GM12878 (cell line): ENCODE measurements at regions not wholly inside any gene's neighbourhood (a gene's known extent, or its start where the extent isn't known, plus 50 kb on each side); places are given as distances from the start of the nearest gene placed in this dataset.
"Not testable (repeated sequence)": the region's sequence is repeated elsewhere in the genome, so short reads cannot be mapped to it uniquely, and the experiment has no call there.

Experiments used
- ATAC-seq: fragments of 200-7000 bp; cut with Tn5 transposase; 3 replicates; pipeline ENCODE4 v1.9.1; 2020; ENCODE audit warnings: mild to moderate bottlenecking, moderate library complexity
- BruUV-seq: library from RNA; stranded (reverse); fragments of 400-500 nt; replicated peaks from 2 replicates; lab custom pipeline; 2021; lab: Mats Ljungman, UMichigan
- CTCF ChIA-PET: fragments of 300-600 bp; sonication (Branson Sonifier 250); formaldehyde crosslinking; extraction: SDS; loops from one replicate; lab custom pipeline; 2021; ENCODE audit warnings: inconsistent platforms; lab: Yijun Ruan, JAX
- POLR2A ChIA-PET: fragments of 350-600 bp; formaldehyde crosslinking; extraction: SDS; loops from one replicate; lab custom pipeline; 2021; ENCODE audit warnings: inconsistent platforms; lab: Charles Lee
- RAD21 ChIA-PET: fragments of 300-600 bp; sonication (Branson Sonifier 250); formaldehyde crosslinking; loops from one replicate; lab custom pipeline; 2023; ENCODE audit warnings: antibody characterized with exemption; ENCODE audit not compliant: unreplicated experiment; lab: Charles Lee
- SMC1A ChIA-PET: fragments of 300-600 bp; sonication (Branson Sonifier 250); formaldehyde crosslinking; loops from one replicate; lab custom pipeline; 2023; ENCODE audit not compliant: unreplicated experiment, uncharacterized antibody; lab: Charles Lee
- DNase-seq: peaks from one replicate; pipeline ENCODE4 v3.0.0-alpha.2; 2011; ENCODE audit warnings: low read depth, low spot score
- FAIRE-seq: peaks from 3 replicates; lab custom pipeline; 2011; peaks lifted over from hg19 to GRCh38; lab: Jason Lieb, UNC
- H2AFZ ChIP-seq: 2 replicates; pipeline ENCODE4 v1.6.0; 2011; ENCODE audit warnings: low read depth, low read length, control low read depth; ENCODE audit not compliant: control insufficient read depth
- H3K27ac ChIP-seq: 2 replicates; pipeline ENCODE4 v1.5.1; 2011; ENCODE audit warnings: control low read depth; ENCODE audit not compliant: control insufficient read depth, insufficient read depth
- H3K27me3 ChIP-seq, 2 experiments: replicated peaks in 1 of 2; 2 replicates each; pipeline versions ENCODE4 v1.6.0 to v1.6.1; 2011; ENCODE audit warnings: low read length in 1 of 2; ENCODE audit not compliant: control insufficient read depth in 2 of 2, insufficient read depth in 2 of 2
- H3K36me3 ChIP-seq, 2 experiments: 2 replicates each; pipeline ENCODE4 v1.5.1; 2011; ENCODE audit warnings: low read length in 1 of 2; ENCODE audit not compliant: control insufficient read depth in 2 of 2, insufficient read depth in 2 of 2
- H3K4me1 ChIP-seq: 2 replicates; pipeline ENCODE4 v1.6.1; 2011; ENCODE audit warnings: mild to moderate bottlenecking, low read length, moderate library complexity, mixed read lengths; ENCODE audit not compliant: control insufficient read depth, insufficient read depth
- H3K4me2 ChIP-seq: 2 replicates; pipeline ENCODE4 v1.6.0; 2011; ENCODE audit warnings: control low read depth; ENCODE audit not compliant: control insufficient read depth, insufficient read depth
- H3K4me3 ChIP-seq: fragments of 200-600 bp; sonication (generic); 2 replicates; pipeline ENCODE4 v1.5.1; 2016
- H3K79me2 ChIP-seq: 2 replicates; pipeline ENCODE4 v1.6.0; 2011; ENCODE audit warnings: low read length; ENCODE audit not compliant: control insufficient read depth, insufficient read depth
- H3K9ac ChIP-seq: 2 replicates; pipeline ENCODE4 v1.8.0; 2011; ENCODE audit warnings: low read length, control low read depth, mixed read lengths; ENCODE audit not compliant: control insufficient read depth, insufficient read depth
- H3K9me3 ChIP-seq: replicated peaks from 3 replicates; pipeline ENCODE4 v1.5.1; 2011; ENCODE audit warnings: mild to moderate bottlenecking, low read length; ENCODE audit not compliant: control insufficient read depth, insufficient read depth
- H4K20me1 ChIP-seq: 2 replicates; pipeline ENCODE4 v1.6.0; 2011; ENCODE audit not compliant: control insufficient read depth, insufficient read depth
- NR2F1 ChIP-seq: fragments of 450-650 bp; conservative IDR thresholded peaks from 2 replicates; pipeline ENCODE4 v1.6.1; 2017; ENCODE audit warnings: mild to moderate bottlenecking
- RAD51 ChIP-seq: fragments of 450-650 bp; IDR thresholded peaks from 2 replicates; pipeline ENCODE4 v1.6.1; 2016; ENCODE audit warnings: moderate library complexity, mild to moderate bottlenecking, inconsistent platforms
- SREBF1 ChIP-seq: IDR thresholded peaks from 2 replicates; pipeline ENCODE4 v1.6.1; 2012; ENCODE audit warnings: mild to moderate bottlenecking, low read length
- WGBS: methylation state at CpG from one replicate; pipeline ENCODE4 v1.1.6; 2016; ENCODE audit warnings: low lambda C conversion rate; ENCODE audit not compliant: insufficient replicate concordance, insufficient coverage; ENCODE audit errors: missing lambda C conversion rate; 5-methylcytosine and 5-hydroxymethylcytosine counted together
- in situ Hi-C: fragments of 300-500 bp; cut with MboI; formaldehyde crosslinking; loops from 9 replicates; pipeline ENCODE4 v1.14.3; 2018; ENCODE audit warnings: mixed read lengths
- intact Hi-C: fragments of 100-400 bp; cut with micrococcal nuclease; formaldehyde crosslinking; loops from one replicate; pipeline ENCODE4 v1.14.2; 2022; ENCODE audit not compliant: unreplicated experiment
- TF ChIP-seq, protein P1 (sequence below): fragments of 450-650 bp; IDR thresholded peaks from 2 replicates; pipeline ENCODE4 v1.6.1; 2016; ENCODE audit warnings: mild to moderate bottlenecking, moderate library complexity, borderline replicate concordance
- TF ChIP-seq, protein P2 (sequence below): fragments of 150-350 bp; IDR thresholded peaks from 2 replicates; pipeline ENCODE4 v1.6.1; 2016; ENCODE audit warnings: low read depth, low read length

GRCh38 chr3:89747541-89748278, 640.3 kb downstream of the EPHA3 start:
- POLR2A ChIA-PET = not testable (repeated sequence)
- 59% methylated on average over 21 of the region's 24 CpGs for WGBS

DNA sequence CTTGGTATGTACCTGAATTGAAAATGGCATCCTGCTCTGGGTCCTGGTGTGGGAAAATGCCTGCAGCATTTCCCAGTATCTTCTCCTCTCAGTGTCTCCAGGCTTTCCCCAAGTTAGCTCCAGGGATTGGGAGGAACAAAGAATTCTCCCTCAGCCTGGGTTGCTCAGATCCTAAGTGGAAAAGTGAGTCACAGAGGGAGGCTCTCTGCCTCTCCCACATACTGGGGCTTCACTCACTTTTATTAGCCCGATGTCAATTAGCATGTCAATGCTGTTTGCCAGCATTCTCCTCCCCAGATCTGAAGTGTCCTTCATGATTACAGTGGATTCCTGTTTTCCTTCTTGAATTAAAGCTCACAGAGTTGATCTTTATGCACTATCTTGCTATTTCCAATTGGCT, 655.0 kb downstream of the EPHA3 start:
- Histone ChIP-seq H3K36me3 (no peaks in the 10 kb centered on the region), H3K9me3 (no peaks in the 10 kb centered on the region), H3K27ac (no peak overlapping the region), H3K4me2 (no peak overlapping the region), H3K79me2 (no peaks in the 10 kb centered on the region), H2AFZ (no peak overlapping the region), H3K9ac (no peak overlapping the region), H3K27me3 (no peaks in the 10 kb centered on the region), H3K4me1 (no peaks in the 10 kb centered on the region), H4K20me1 (no peaks in the 10 kb centered on the region), H3K4me3 (no peak overlapping the region)
- ChIA-PET RAD21 (no interaction called here), CTCF (no interaction called here), SMC1A (no interaction called here), POLR2A (no interaction called here)
- in situ Hi-C loops (no loop called here), intact Hi-C loops (no loop called here)
- DNase-seq (no peak), ATAC-seq (no peak), FAIRE-seq (no peak)
- TF ChIP-seq, protein P1, sequence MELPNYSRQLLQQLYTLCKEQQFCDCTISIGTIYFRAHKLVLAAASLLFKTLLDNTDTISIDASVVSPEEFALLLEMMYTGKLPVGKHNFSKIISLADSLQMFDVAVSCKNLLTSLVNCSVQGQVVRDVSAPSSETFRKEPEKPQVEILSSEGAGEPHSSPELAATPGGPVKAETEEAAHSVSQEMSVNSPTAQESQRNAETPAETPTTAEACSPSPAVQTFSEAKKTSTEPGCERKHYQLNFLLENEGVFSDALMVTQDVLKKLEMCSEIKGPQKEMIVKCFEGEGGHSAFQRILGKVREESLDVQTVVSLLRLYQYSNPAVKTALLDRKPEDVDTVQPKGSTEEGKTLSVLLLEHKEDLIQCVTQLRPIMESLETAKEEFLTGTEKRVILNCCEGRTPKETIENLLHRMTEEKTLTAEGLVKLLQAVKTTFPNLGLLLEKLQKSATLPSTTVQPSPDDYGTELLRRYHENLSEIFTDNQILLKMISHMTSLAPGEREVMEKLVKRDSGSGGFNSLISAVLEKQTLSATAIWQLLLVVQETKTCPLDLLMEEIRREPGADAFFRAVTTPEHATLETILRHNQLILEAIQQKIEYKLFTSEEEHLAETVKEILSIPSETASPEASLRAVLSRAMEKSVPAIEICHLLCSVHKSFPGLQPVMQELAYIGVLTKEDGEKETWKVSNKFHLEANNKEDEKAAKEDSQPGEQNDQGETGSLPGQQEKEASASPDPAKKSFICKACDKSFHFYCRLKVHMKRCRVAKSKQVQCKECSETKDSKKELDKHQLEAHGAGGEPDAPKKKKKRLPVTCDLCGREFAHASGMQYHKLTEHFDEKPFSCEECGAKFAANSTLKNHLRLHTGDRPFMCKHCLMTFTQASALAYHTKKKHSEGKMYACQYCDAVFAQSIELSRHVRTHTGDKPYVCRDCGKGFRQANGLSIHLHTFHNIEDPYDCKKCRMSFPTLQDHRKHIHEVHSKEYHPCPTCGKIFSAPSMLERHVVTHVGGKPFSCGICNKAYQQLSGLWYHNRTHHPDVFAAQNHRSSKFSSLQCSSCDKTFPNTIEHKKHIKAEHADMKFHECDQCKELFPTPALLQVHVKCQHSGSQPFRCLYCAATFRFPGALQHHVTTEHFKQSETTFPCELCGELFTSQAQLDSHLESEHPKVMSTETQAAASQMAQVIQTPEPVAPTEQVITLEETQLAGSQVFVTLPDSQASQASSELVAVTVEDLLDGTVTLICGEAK = no peak
- TF ChIP-seq SREBF1 = no peak
- no peak for TF ChIP-seq RAD51
- no peak for TF ChIP-seq NR2F1
- TF ChIP-seq, protein P2, sequence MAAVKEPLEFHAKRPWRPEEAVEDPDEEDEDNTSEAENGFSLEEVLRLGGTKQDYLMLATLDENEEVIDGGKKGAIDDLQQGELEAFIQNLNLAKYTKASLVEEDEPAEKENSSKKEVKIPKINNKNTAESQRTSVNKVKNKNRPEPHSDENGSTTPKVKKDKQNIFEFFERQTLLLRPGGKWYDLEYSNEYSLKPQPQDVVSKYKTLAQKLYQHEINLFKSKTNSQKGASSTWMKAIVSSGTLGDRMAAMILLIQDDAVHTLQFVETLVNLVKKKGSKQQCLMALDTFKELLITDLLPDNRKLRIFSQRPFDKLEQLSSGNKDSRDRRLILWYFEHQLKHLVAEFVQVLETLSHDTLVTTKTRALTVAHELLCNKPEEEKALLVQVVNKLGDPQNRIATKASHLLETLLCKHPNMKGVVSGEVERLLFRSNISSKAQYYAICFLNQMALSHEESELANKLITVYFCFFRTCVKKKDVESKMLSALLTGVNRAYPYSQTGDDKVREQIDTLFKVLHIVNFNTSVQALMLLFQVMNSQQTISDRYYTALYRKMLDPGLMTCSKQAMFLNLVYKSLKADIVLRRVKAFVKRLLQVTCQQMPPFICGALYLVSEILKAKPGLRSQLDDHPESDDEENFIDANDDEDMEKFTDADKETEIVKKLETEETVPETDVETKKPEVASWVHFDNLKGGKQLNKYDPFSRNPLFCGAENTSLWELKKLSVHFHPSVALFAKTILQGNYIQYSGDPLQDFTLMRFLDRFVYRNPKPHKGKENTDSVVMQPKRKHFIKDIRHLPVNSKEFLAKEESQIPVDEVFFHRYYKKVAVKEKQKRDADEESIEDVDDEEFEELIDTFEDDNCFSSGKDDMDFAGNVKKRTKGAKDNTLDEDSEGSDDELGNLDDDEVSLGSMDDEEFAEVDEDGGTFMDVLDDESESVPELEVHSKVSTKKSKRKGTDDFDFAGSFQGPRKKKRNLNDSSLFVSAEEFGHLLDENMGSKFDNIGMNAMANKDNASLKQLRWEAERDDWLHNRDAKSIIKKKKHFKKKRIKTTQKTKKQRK = no peak
- BruUV-seq = no TSS peak
- 0% methylated on average over 1 of the region's 1 CpG for WGBS

More at GRCh38 chr3:89747541-89748278, 640.3 kb downstream of the EPHA3 start:
- H4K20me1 ChIP-seq, H3K9me3 ChIP-seq, H3K36me3 ChIP-seq, H3K4me1 ChIP-seq, H3K4me2 ChIP-seq, BruUV-seq, in situ Hi-C loops, H2AFZ ChIP-seq, H3K27me3 ChIP-seq, FAIRE-seq, H3K9ac ChIP-seq, ATAC-seq, SMC1A ChIA-PET, RAD21 ChIA-PET, H3K4me3 ChIP-seq, intact Hi-C loops, DNase-seq, CTCF ChIA-PET, H3K27ac ChIP-seq, H3K79me2 ChIP-seq: not testable (repeated sequence)
